B cell (primary cell): ENCODE measurements at regions not wholly inside any gene's neighbourhood (a gene's known extent, or its start where the extent isn't known, plus 50 kb on each side); places are given as distances from the start of the nearest gene placed in this dataset.
A peak's percentile ranks its signal among the peaks of the same experiment; 100 is the strongest.
"Not testable (repeated sequence)": the region's sequence is repeated elsewhere in the genome, so short reads cannot be mapped to it uniquely, and the experiment has no call there.

Source experiments
- ATAC-seq: fragments of 200-7000 bp; cut with Tn5 transposase; one replicate; pipeline ENCODE4 v1.10.0; 2021; ENCODE audit warnings: low read depth, mild to moderate bottlenecking, moderate number of reproducible peaks, moderate library complexity
- CTCF ChIA-PET: fragments of 350-600 bp; sonication (Branson Sonifier 250); formaldehyde crosslinking; loops from one replicate; lab custom pipeline; 2021; ENCODE audit warnings: antibody characterized with exemption, inconsistent platforms; lab: Charles Lee
- POLR2A ChIA-PET: fragments of 350-600 bp; sonication (Branson Sonifier 250); formaldehyde crosslinking; loops from one replicate; lab custom pipeline; 2021; ENCODE audit warnings: antibody characterized with exemption; lab: Charles Lee
- DNase-seq: peaks from one replicate; pipeline ENCODE4 v3.0.0; 2013
- H2AFZ ChIP-seq: 2 replicates; pipeline ENCODE4 v1.6.1; 2012; ENCODE audit warnings: mild to moderate bottlenecking, low read depth, low read length; ENCODE audit not compliant: insufficient read depth, poor library complexity, severe bottlenecking
- H3K27ac ChIP-seq, 2 donors: 1 replicate in 1 of 2; 2 replicates in 1 of 2; pipeline ENCODE4 v1.5.1; 2012 to 2013; ENCODE audit warnings: low read length in 2 of 2, mild to moderate bottlenecking in 2 of 2, moderate library complexity in 1 of 2
- H3K27me3 ChIP-seq, 4 experiments: fragments of 200-600 bp in 1 of 4; sonication (generic) in 1 of 4; replicated peaks in 1 of 4; 1 replicate in 2 of 4; 2 replicates in 2 of 4; pipeline versions ENCODE4 v1.6.1 to v1.7.0; 2013 to 2016; ENCODE audit warnings: low read length in 3 of 4, mild to moderate bottlenecking in 2 of 4, mixed read lengths in 1 of 4, moderate library complexity in 1 of 4; ENCODE audit not compliant: insufficient read depth in 4 of 4, control insufficient read depth in 3 of 4; ENCODE audit errors: control extremely low read depth in 1 of 4
- H3K36me3 ChIP-seq, 2 experiments: replicated peaks in 1 of 2; 1 replicate in 1 of 2; 2 replicates in 1 of 2; pipeline versions ENCODE4 v1.6.1 to v1.7.1; 2013; ENCODE audit warnings: low read length in 1 of 2; ENCODE audit not compliant: insufficient read depth in 2 of 2, control insufficient read depth in 1 of 2; ENCODE audit errors: control extremely low read depth in 1 of 2, extremely low read depth in 1 of 2
- H3K4me1 ChIP-seq, 2 donors: fragments of 200-600 bp in 1 of 2; sonication (generic) in 1 of 2; 1 replicate in 1 of 2; 2 replicates in 1 of 2; pipeline versions ENCODE4 v1.5.1 to v1.6.1; 2013 to 2017; ENCODE audit warnings: low read length in 2 of 2; ENCODE audit not compliant: control insufficient read depth in 2 of 2, insufficient read depth in 2 of 2
- H3K4me2 ChIP-seq: replicated peaks from 2 replicates; pipeline ENCODE3; 2012; ENCODE audit warnings: mild to moderate bottlenecking, low read depth, low read length; ENCODE audit not compliant: poor library complexity, severe bottlenecking
- H3K4me3 ChIP-seq, 5 experiments: fragments of 200-600 bp in 1 of 5; sonication (generic) in 1 of 5; 1 replicate in 3 of 5; 2 replicates in 2 of 5; pipeline versions ENCODE4 v1.5.1 to v1.7.0; 2011 to 2016; ENCODE audit warnings: low read length in 4 of 5, mild to moderate bottlenecking in 4 of 5, low read depth in 2 of 5, control low read depth in 1 of 5, moderate library complexity in 1 of 5; ENCODE audit not compliant: insufficient read depth in 1 of 5; ENCODE audit errors: control extremely low read depth in 1 of 5, extremely low read depth in 1 of 5
- H3K79me2 ChIP-seq: fragments of 200-600 bp; sonication (generic); one replicate; pipeline ENCODE4 v1.6.0; 2016; ENCODE audit warnings: low read length; ENCODE audit not compliant: control insufficient read depth, insufficient read depth
- H3K9ac ChIP-seq: fragments of 200-600 bp; sonication (generic); 2 replicates; pipeline ENCODE4 v1.6.1; 2017; ENCODE audit warnings: mild to moderate bottlenecking, low read length, moderate library complexity
- H3K9me3 ChIP-seq, 3 donors: one replicate each; pipeline versions ENCODE4 v1.6.1 to v1.7.1; 2013; ENCODE audit warnings: low read length in 2 of 3; ENCODE audit not compliant: control insufficient read depth in 2 of 3, insufficient read depth in 1 of 3; ENCODE audit errors: control extremely low read depth in 1 of 3
- H4K20me1 ChIP-seq: 2 replicates; pipeline ENCODE4 v1.6.0; 2012; ENCODE audit warnings: mild to moderate bottlenecking, low read length; ENCODE audit not compliant: insufficient read depth, control insufficient read depth, poor library complexity, severe bottlenecking
- H3K27ac Mint-ChIP-seq: one replicate; pipeline ENCODE4 v1.8.0; 2021; ENCODE audit warnings: mixed read lengths
- H3K27me3 Mint-ChIP-seq: one replicate; pipeline ENCODE4 v1.8.0; 2021; ENCODE audit warnings: mixed read lengths
- H3K4me1 Mint-ChIP-seq: one replicate; pipeline ENCODE4 v1.8.0; 2021; ENCODE audit warnings: mixed read lengths
- H3K4me3 Mint-ChIP-seq: one replicate; pipeline ENCODE4 v1.8.0; 2021; ENCODE audit warnings: mixed read lengths
- H3K9me3 Mint-ChIP-seq: one replicate; pipeline ENCODE4 v1.8.0; 2022; ENCODE audit warnings: mixed read lengths; ENCODE audit not compliant: insufficient read depth
- EZH2 ChIP-seq: IDR thresholded peaks from 2 replicates; pipeline ENCODE4 v1.6.1; 2012; ENCODE audit warnings: borderline replicate concordance, low read depth, mild to moderate bottlenecking, moderate library complexity, low read length; ENCODE audit not compliant: insufficient read depth, poor library complexity, severe bottlenecking
- WGBS: methylation state at CpG from one replicate; pipeline ENCODE4 v1.1.5; 2013; ENCODE audit warnings: missing lambda C conversion rate; ENCODE audit not compliant: insufficient coverage; 5-methylcytosine and 5-hydroxymethylcytosine counted together
- intact Hi-C: fragments of 100-400 bp; cut with micrococcal nuclease; formaldehyde crosslinking; loops from one replicate; pipeline ENCODE4 v1.10.0; 2022
- TF ChIP-seq, protein P1 (sequence below): fragments of 200-600 bp; IDR thresholded peaks from one replicate; pipeline ENCODE4 v1.8.0; 2022; ENCODE audit warnings: antibody characterized with exemption, mild to moderate bottlenecking

DNA sequence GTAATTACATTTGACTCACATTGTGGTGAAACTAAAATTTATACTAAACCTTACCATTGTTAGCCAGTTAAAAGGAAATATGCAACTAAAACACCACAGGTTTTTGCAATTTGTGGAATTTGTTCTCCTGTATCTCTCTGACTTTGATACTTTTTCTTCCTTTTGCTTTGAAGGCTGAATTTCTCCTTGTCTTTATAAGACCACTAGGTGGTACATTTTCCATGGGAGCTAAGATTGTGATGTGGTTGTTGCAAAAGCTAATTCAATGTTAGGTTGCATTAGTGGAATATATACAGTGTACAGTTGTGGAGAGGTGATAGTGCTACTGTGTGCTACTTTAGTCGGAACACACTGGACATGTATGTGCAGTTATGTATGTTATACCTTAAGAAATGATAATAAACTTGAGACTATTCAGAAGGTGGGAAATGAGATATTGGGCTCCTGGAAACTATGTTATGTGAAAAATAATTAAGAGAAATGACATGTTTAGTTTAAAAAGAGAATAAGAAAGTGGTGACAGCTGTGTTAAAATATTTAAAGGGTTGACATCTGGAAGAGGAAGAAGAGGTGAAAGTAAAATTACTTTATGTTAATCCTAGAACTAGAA is 70.3 kb downstream of the ARL9 start:
- Histone ChIP-seq H3K9ac (no peak overlapping the region), H2AFZ (no peak overlapping the region), H3K4me1 (no peaks in the 10 kb centered on the region), H3K27me3 (no peaks in the 10 kb centered on the region), H3K4me2 (no peak overlapping the region), H4K20me1 (no peaks in the 10 kb centered on the region), H3K27ac (no peak overlapping the region), H3K36me3 (no peaks in the 10 kb centered on the region), H3K4me3 (no peak overlapping the region), H3K9me3 (no peaks in the 10 kb centered on the region), H3K79me2 (no peaks in the 10 kb centered on the region)
- H3K4me3 Mint-ChIP-seq: no peak overlapping the region
- H3K9me3 Mint-ChIP-seq: no peaks in the 10 kb centered on the region
- ChIA-PET CTCF (interaction anchor here (1.0 to 2.4 kb wide), 12 partner anchors 10 to 263 kb away, joined by 3 to 52 read pairs (median 4); no protein-coding TSS in a partner anchor), POLR2A (no interaction called here)
- peak; percentile 30 for DNase-seq
- intact Hi-C loops: loop anchor here (1.0 kb wide), 2 partner anchors 224 to 260 kb away; no protein-coding TSS in a partner anchor
- no peak overlapping the region for H3K27ac Mint-ChIP-seq
- TF ChIP-seq EZH2: no peak
- TF ChIP-seq, protein P1, sequence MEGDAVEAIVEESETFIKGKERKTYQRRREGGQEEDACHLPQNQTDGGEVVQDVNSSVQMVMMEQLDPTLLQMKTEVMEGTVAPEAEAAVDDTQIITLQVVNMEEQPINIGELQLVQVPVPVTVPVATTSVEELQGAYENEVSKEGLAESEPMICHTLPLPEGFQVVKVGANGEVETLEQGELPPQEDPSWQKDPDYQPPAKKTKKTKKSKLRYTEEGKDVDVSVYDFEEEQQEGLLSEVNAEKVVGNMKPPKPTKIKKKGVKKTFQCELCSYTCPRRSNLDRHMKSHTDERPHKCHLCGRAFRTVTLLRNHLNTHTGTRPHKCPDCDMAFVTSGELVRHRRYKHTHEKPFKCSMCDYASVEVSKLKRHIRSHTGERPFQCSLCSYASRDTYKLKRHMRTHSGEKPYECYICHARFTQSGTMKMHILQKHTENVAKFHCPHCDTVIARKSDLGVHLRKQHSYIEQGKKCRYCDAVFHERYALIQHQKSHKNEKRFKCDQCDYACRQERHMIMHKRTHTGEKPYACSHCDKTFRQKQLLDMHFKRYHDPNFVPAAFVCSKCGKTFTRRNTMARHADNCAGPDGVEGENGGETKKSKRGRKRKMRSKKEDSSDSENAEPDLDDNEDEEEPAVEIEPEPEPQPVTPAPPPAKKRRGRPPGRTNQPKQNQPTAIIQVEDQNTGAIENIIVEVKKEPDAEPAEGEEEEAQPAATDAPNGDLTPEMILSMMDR: peak; percentile 28
- no peaks in the 10 kb centered on the region for H3K4me1 Mint-ChIP-seq
- peaks cover 4% of the 10 kb centered on the region for H3K27me3 Mint-ChIP-seq
- ATAC-seq: no peak
- WGBS: 0% methylated on average over 1 of the region's 1 CpG

DNA sequence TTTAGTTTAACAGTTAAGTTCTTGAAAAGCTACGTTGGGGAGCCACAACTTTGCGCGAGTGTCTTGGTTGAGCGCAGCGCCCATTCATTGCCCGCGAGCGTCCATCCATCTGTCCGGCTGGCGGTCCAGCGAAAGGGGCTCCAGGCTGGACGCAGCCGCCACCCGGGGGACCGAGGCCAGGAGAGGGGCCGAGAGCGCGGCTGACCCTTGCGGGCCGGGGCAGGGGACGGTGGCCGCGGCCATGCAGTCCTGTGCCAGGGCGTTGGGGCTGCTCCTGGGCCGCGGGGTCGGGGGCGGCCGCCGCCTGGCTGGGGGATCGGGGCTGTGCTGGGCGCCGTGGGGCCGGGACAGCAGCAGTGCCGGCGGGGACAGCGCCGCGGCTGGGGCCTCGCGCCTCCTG is 86.8 kb downstream of the ARL9 start:
- H2AFZ ChIP-seq, ATAC-seq, CTCF ChIA-PET, H3K9me3 ChIP-seq, H4K20me1 ChIP-seq, H3K9me3 Mint-ChIP-seq, H3K4me1 ChIP-seq, DNase-seq, H3K27me3 ChIP-seq, POLR2A ChIA-PET, intact Hi-C loops, H3K4me1 Mint-ChIP-seq, H3K4me3 Mint-ChIP-seq, H3K27ac ChIP-seq, H3K9ac ChIP-seq, H3K4me2 ChIP-seq, H3K79me2 ChIP-seq, H3K36me3 ChIP-seq, H3K27ac Mint-ChIP-seq, H3K4me3 ChIP-seq: not testable (repeated sequence)
- WGBS: 73% methylated on average over 38 of the region's 41 CpGs
- peaks cover 16% of the 10 kb centered on the region for H3K27me3 Mint-ChIP-seq
